Iris pigment epithelial cell (primary cell): ENCODE measurements at regions not wholly inside any gene's neighbourhood (a gene's known extent, or its start where the extent isn't known, plus 50 kb on each side); places are given as distances from the start of the nearest gene placed in this dataset.

Experiments used
- DNase-seq: peaks from one replicate; pipeline ENCODE4 v3.0.0-alpha.2; 2011; ENCODE audit warnings: low read depth

DNA sequence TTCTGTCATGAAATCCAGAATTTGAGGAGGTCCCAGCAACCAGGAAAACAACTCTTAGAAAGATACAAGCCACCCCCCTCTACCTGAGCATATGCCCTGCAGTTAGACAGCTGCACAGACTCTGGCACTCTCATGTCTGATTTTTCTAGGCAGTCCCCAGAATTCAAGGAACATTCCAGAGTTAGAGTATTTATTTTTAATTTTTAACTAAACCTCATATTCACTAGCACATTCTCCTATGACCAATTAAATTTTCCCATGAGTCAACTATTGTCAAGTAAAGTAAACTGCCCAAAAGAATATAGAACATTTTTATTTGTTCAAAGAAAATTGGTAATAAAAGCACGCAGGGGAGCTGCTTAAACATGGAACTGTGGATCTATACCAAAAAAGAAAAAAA lies 490.5 kb upstream of the SEMA6A start:
- DNase-seq = no peak

DNA sequence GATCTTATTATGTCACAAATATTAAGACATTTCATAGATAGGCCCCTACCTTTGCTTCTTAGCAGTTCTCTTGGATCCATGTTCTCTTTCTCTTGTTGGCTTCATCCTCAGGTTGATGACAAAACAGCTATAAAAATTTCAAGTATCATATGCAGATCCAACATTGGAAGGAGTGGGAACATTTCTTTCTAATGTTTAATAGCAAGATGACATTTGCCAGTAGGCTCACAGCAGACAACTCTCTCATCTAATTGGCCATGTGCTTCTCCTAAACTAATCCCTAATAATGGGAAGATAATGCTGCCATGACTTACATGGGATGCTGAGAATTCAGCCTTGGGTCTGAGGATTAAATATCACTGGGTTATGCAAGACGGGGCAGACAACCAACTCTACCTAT lies 485.5 kb upstream of the SEMA6A start:
- no peak for DNase-seq

DNA sequence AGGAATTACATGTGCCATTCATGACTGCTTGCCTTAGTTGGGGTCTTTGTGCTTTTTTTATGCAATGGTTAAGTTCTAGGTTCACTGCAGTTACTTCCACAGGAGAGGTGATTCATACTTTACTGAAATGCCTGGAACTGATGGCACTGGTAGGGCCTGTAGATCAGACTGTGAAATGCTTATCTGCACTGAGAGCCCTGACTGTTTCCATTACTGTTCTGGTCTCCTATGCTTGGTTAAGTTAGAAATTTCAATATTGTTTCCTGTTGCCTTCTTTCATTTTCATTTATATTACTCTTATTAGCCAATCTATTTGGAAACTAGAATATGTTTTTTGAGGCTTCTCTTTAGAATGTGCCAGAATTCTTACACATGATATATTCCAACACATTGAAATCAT lies 484.1 kb upstream of the SEMA6A start:
- DNase-seq = no peak

DNA sequence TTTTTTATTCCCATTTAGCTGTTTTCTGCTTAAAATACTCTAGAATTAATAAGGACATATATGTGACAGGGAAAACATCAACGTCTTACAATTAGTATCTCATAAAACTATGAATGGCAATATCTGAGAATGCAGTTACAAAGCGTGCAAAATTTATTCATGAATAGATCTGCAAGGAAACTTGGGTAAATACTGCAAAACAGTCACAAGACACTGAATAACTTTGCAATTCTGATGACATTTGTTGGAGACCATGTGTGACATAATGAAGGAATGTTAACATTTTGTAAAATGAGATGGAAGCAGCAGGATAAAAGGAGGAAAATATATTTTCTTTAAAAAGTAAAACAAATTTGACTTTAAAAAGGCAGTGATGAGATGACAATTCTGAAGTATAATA lies 480.9 kb upstream of the SEMA6A start:
- no peak for DNase-seq

DNA sequence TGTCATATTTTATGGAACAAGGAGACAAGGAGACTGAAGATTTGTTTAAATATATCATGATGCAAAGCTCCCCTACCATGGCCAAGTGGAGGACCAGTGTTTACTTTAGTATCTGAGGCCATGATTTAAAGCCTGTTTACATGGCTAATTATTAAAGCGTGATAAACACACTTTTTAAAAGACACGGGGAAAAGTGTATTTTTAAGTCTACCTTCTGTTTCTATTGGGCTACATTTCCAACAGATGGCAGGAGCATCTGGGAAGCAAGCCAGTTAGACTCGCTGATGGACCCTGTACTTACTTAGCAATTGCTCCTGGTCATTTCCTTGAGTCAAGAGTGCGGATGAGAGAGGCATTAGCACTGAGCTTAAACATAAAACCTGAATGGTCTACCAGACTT lies 480.3 kb upstream of the SEMA6A start:
- DNase-seq = no peak

DNA sequence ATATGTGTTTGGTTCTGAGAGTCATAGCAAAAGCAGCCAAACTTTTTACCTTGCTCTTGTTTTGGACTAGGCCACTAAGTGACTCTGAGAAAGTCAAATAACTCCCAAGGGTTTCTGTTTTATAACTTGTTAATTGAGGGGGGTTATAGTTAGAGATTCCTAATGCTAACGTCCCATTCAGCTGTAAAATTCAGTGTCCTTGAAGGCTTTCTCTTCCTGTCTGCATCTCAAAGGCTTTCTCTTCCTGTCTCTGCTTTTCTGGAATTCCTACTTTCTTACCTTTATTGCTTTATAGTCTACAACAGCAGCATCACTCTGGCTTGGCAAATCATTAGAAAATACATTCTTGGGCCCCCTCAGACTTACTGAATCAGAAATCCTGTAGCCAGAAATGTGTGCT lies 479.5 kb upstream of the SEMA6A start:
- no peak for DNase-seq

DNA sequence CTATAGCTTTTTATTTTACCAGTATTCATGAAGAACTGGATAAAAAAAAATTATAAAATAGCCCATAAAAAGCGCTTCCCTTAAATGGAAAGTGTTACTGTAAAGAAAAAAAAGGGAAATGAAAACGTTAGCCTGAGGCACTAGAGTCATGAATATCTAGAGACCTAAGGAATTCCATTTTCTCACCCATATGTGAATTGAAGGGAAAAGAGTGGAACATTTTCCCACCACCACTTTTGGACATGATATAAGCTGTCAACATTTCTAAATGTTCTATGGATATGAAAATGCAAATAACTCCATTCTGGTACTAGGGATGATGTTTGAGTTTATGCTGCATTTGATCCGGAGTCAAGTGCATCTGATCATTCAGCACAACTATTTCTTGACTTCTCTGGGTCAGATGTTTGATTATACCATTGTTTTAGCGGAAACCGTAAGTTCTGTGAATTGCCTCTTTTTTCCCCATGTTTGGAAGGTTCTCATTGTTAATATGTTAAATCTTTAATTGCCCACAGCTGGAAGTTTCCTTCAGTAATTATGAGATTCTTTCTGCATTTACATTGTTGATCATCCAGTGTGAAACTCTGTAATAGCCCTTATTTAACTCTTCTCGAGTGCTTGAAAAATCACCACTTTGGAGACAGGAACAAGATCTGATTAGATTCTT lies 467.4 kb upstream of the SEMA6A start:
- no peak for DNase-seq

DNA sequence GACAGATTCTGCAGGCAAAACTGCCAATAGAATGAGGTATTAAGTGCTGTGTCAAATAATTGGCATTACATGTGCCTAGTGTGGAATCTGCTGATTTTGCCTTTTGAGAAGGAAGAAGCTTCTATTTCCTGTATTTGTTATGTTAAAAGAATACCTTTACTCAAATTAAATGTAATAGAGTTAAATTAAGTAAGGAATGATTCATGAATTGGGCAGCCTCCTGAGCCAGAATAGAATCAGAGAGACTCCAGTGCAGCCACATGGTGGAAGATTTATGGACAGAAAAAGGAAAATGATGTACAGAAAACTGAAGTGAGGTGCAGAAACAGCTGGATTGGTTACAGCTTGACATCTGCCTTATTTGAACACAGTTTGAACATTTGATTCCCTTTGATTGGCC lies 464.4 kb upstream of the SEMA6A start:
- no peak for DNase-seq

DNA sequence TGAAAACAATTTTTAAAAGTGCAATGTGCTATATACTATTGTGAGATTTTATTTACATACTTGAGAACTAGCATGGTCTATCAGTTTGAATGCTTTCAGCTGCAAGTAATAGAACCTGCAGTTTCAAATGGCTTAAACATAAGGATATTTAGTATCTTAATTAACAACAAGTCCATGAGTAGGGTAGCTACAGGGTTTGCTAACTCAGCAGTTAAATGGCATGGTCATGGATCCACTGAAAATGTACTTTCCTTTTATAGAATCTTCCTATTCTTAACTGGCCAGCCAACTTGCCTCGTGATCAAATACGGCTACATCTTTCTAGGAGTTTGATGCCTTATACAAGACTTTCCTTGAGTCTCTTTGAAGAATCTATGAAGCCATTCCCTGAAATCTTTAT lies 452.8 kb upstream of the SEMA6A start:
- no peak for DNase-seq

DNA sequence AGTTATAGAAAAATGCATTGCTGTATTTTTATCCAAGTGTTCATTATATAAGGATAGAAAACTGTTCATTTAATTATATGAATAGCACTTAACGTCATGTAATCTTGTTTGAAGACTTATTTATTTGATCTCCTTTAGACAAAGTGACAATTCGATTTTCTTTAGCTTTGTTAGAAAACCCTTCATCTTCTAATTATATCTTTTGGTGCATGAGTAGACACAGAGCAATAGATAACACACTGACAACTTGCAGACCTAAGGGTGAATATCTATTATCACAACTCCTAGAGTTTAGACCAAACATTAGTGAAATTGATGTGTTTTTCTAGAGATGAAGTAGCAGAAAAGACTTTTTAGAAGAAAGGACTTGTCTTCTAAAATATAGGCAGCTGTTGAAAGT lies 446.4 kb upstream of the SEMA6A start:
- no peak for DNase-seq

DNA sequence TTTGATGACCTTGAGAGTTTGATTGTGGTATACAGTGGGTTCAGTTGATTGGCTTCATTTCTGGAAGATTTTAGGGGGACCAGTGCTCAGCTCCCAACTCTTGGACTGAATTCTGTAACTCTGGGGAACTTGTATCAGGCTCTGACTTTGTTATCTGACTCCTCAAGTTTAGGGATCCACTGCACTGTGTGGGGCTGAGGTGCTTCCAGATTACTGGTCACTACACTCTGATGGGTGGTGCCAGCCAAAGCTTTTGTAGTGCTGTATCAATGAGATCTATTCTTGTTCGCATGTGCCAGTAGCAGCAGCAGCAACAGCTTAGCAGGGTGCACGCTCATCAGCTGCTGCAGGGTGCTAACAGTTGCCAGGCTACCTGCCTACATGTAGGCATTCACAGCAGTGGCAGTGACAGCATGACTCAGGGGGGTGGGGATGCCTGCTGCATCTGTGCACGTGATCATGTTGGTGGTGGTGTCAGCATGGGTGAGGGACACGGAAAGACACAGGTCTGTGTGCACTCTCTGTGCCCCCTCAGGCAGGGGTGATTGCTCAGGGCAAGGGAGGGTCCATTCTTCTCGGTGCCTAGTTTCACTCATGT lies 438.8 kb upstream of the SEMA6A start:
- no peak for DNase-seq

DNA sequence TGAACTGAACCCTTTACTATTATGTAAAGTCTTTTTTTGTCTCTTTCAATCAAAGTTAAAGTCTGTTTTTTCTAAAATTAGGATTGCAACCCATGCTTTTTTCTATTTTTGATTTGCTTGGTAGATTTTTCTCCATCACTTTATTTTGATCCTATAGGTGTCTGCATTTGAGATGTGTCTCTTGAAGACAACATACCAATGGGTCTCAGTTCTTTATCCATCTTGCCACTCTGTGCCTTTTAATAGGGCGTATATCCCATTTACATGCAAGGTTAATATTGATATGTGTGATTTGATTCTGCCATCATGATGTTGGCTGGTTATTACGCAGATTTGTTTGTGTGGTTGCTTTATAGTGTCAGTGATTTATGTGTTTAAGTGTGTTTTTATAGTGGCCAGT lies 436.0 kb upstream of the SEMA6A start:
- no peak for DNase-seq

DNA sequence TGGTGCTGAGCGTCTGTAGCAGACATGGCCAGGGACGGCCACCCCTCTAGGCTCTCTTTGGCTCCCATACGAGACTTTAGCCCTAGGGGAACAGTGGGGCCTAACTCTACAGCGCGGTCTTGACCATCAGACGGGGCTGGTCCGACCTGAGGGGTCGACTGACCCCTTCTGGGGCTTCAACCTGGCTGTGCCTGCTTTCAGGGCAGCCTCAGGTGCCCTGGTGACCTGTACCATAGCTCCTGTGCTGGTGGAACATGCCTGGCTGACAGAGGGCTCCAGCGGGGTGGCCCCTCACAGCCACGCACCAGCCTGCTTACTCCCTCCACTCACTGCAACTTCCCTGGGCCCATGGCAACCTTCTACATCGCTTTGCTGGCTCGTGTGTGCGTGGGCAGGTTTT lies 423.4 kb upstream of the SEMA6A start:
- no peak for DNase-seq

DNA sequence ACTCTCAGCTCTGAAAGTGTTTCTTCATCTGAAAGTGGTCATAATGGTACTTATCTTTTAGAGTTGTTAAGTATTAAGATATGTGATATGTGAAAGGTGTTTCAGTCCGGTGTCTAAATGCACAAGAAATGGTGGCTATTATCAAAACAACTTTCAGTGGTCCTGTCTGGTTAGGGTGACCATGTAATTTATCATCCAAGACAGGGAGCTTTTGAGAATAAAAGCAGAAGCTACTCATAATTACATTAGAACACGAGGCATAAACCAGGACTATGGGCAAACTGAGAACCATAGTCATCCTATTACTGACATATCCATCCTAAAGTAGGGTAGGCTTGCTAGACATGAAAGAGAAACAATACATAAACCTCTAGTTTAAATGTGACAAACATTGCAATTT lies 418.1 kb upstream of the SEMA6A start:
- no peak for DNase-seq

DNA sequence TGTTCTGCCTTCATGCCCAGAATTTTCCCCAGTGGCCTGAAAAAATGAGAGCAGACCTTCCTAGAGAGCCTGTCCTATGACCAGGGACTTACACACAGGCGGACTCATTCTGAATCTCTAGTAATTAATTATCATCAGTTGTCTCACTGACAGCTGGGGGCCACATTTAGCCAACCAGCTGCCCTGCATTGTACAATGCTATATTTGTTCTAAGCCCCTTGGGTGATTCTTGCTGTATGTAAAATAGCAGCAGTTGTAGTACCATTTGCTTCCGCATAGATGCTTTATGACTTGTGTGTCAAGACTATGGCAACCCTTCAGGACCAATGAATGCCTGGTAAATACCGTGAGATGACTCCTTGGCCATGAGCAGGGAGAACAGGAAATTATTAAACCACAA lies 415.4 kb upstream of the SEMA6A start:
- DNase-seq = no peak

DNA sequence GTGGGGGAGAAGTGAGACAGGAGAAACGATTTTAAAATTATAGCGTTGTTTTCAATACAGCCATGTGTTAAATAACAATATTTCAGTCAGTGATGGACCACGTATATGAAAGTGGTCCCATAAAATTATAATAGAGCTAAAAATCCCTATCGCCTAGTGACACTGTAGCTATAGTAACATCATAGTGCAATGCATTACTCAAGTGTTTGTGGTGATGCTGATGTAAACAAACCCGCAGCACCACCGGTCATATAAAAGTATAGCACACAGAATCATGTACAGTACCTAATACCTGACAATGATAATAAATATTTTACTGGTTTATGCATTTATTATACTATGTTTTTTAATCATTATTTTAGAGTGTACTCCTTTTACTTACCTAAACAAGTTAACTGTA lies 407.4 kb upstream of the SEMA6A start:
- no peak for DNase-seq

DNA sequence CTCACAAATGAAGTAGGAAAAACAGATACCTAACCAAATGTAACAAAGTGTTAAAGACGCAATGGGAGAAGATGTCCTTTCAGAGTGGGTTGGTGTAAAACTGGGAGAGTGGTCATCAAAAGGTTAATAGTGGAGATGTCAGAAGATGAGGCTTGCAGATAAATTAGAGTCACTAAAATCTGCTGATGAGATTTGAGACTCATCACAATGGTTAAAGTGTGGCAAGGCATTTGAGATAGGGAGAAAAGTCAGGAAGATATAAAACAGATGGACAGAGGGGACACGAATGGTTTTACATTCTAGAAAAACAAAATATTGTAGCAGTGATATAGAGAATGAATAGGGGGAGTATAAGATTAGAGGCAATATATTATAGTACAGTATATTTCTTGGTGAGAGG lies 406.0 kb upstream of the SEMA6A start:
- no peak for DNase-seq

DNA sequence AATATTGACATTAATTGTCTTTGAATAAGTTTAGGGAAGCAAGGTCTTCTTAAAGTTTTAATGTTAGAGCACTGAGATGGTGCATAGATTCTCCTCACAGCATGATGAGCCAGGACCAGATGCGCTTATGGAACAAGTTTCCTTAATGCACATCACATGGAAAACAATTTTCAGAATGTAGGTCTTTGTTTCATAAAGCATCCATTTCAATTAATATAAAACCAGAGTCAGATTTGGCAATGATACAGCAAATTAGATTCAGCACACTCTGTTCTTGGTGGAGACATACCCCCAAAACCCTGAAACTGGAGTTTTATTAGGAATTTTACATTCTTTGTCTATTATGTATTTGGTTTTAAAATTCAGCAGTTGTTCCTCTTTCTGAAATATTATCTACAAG lies 402.1 kb upstream of the SEMA6A start:
- no peak for DNase-seq

DNA sequence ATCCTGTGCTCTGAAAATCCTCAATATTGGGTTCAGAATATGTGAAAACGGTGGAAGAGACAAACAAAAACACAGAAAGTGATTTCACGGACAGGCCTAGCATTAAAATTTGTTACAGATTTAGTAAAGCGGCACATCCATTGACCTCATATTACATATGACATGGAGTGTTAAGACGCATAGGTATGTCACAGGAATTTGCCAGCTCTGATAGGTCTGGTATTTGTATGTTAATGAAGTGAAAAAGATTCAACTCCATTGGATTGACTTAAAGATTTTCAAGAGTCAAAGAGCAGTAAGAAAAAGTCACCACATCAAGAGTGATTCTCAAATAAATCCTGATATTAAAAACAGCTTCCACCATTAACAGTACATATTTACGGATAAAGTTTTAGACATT lies 396.5 kb upstream of the SEMA6A start:
- no peak for DNase-seq

DNA sequence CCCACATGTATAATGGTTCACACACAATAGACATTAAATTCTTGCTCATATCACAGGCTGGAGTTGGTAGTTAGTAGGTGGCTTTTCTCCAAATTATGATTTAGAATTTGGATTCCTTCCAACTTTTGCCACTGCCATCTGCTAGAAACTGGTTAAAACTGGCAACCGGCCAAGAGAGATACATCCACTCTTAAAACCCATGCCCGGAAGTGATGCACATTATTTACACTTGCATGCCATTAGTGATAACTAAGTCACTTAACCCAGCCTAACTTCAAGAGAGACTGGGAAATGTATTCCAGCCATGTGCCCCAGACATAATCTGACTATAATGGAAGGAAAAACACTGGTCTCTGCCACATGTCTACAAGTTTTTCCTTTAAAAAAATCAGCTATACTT lies 395.7 kb upstream of the SEMA6A start:
- DNase-seq = no peak

DNA sequence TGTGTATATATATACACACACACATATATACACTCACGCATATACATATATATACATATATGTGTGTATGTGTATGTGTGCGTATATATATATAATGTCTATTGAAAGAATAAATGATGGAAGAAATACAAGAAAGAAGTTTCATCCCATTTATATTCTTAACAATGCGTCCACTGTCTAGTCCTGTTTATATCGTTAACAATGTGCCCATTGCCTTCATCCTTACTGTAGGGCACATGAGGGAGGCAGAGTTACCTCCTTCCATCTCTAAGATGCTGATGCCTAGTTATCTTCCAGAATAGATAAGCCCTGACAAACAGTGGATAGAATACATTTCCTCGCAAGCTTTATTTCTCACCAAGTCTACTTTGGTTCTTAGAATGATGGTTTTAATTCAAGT lies 389.8 kb upstream of the SEMA6A start:
- DNase-seq = no peak

DNA sequence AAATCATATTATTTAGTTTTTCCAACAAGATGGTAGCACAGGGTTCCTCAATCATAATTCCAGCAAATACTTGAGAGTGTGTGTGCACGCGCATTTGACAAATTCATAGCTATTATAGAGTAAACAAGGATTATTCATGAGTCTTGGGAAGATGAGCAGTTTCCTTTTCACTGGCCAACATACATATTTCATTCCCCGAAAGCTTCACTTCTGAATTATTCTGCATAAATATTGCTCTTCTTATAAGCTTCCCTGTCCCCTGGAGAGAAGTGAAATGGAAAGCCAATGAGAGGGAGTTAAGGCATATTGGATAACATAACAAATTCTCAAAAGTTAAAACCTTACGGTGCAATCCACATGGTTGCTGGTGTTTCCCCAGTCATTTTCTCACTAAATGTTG lies 386.4 kb upstream of the SEMA6A start:
- no peak for DNase-seq

DNA sequence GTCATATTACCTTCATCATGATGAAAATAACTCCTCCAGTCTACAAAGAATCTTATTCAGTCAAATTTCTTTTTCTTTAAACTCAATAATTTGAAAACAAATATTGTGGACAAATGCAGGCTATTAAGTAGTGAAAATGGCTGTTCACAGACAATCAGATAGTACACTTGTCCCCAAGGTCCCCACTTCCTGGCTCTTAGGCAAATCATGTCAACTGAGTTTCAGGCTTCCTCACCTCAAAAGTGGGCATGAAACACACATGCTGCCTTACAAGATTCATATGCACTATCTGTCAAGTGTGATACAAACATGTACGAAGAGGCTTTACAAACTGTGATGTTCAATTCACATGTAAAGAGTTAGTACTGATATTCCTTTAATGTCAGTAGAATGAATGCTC lies 385.2 kb upstream of the SEMA6A start:
- no peak for DNase-seq

DNA sequence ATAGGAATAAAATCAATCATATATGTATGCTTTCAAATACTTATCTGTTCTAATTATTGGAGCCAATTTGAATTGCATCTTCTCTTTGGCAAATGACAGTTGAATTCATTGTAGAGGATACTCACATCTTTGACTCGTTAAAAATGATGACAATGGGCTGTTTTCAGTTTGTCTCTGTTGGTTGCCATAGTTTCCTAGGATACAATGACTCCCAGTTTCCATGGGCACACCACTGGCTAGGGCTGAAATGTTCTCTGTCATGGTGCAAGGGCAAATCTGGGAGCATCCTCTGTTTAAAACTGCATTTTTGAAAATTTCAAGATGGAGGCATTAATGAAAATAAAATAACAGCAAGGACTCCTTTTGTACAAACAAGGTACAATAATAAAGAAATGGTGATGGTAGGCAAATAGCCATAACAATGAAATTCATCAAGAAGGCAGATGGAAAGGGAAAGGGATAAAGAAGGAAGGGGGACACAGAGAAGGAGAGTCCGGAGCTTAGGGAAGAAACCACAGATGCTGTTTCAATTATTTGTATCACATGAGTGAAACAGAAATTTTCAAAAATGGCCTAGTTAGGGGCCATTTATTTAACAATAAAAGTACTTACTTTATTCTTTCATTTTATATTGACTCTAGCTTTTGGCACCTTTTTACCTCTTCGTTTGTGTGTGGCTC lies 378.8 kb upstream of the SEMA6A start:
- DNase-seq = no peak
